ENCODE measurements at regions not wholly inside any gene's neighbourhood (a gene's known extent, or its start where the extent isn't known, plus 50 kb on each side); places are given as distances from the start of the nearest gene placed in this dataset.
"Not testable (repeated sequence)": the region's sequence is repeated elsewhere in the genome, so short reads cannot be mapped to it uniquely, and the experiment has no call there.

- no peaks in the 10 kb centered on the region for H3K4me1 Mint-ChIP-seq (ENCODE audit: low read depth, unreplicated experiment)
- no peak overlapping the region for H3K27ac Mint-ChIP-seq (ENCODE audit: unreplicated experiment)
- peaks cover 73% of the 10 kb centered on the region for H3K27me3 Mint-ChIP-seq (ENCODE audit: unreplicated experiment)
- TF ChIP-seq CTCF (IDR thresholded peaks at IDR 0.05; ENCODE audit: unreplicated experiment) = no peak
- no peaks in the 10 kb centered on the region for H3K9me3 Mint-ChIP-seq (ENCODE audit: low read depth, unreplicated experiment)
- intact Hi-C loops (cut with micrococcal nuclease; ENCODE audit: unreplicated experiment) = no loop called here
- H3K36me3 Mint-ChIP-seq (ENCODE audit: insufficient read depth, unreplicated experiment) = no peaks in the 10 kb centered on the region
- no peak for DNase-seq
- CTCF ChIA-PET = no interaction called here
- BruUV-seq (replicated peaks) = no TSS peak
- H3K4me3 Mint-ChIP-seq (ENCODE audit: low read depth, unreplicated experiment) = no peak overlapping the region
Observed at GRCh38 chr9:99660191-99660636, 161.5 kb upstream of the NR4A3 start.

GRCh38 chr9:99663297-99663696 is 158.4 kb upstream of the NR4A3 start:
- no peak for TF ChIP-seq CTCF (IDR thresholded peaks at IDR 0.05; ENCODE audit: unreplicated experiment)
- Mint-ChIP-seq H3K27ac (ENCODE audit: unreplicated experiment) (no peak overlapping the region), H3K9me3 (ENCODE audit: low read depth, unreplicated experiment) (no peaks in the 10 kb centered on the region), H3K27me3 (ENCODE audit: unreplicated experiment) (peaks cover 51% of the 10 kb centered on the region), H3K4me1 (ENCODE audit: low read depth, unreplicated experiment) (no peaks in the 10 kb centered on the region), H3K4me3 (ENCODE audit: low read depth, unreplicated experiment) (no peak overlapping the region), H3K36me3 (ENCODE audit: insufficient read depth, unreplicated experiment) (no peaks in the 10 kb centered on the region)
- CTCF ChIA-PET = no interaction called here
- no peak for DNase-seq
- intact Hi-C loops (cut with micrococcal nuclease; ENCODE audit: unreplicated experiment) = no loop called here
- BruUV-seq (replicated peaks) = no TSS peak

GRCh38 chr9:99663856-99664255 is 157.8 kb upstream of the NR4A3 start:
- CTCF ChIA-PET = no interaction called here
- Mint-ChIP-seq H3K4me3 (ENCODE audit: low read depth, unreplicated experiment) (no peak overlapping the region), H3K9me3 (ENCODE audit: low read depth, unreplicated experiment) (no peaks in the 10 kb centered on the region), H3K27me3 (ENCODE audit: unreplicated experiment) (peaks cover 45% of the 10 kb centered on the region), H3K27ac (ENCODE audit: unreplicated experiment) (no peak overlapping the region), H3K36me3 (ENCODE audit: insufficient read depth, unreplicated experiment) (no peaks in the 10 kb centered on the region), H3K4me1 (ENCODE audit: low read depth, unreplicated experiment) (no peaks in the 10 kb centered on the region)
- no peak for DNase-seq
- intact Hi-C loops (cut with micrococcal nuclease; ENCODE audit: unreplicated experiment) = no loop called here
- TF ChIP-seq CTCF (IDR thresholded peaks at IDR 0.05; ENCODE audit: unreplicated experiment) = no peak
- BruUV-seq (replicated peaks) = no TSS peak

GRCh38 chr9:99666571-99666970 is 155.1 kb upstream of the NR4A3 start:
- no peak overlapping the region for H3K27ac Mint-ChIP-seq (ENCODE audit: unreplicated experiment)
- H3K36me3 Mint-ChIP-seq (ENCODE audit: insufficient read depth, unreplicated experiment) = no peaks in the 10 kb centered on the region
- no peak for DNase-seq
- TF ChIP-seq CTCF (IDR thresholded peaks at IDR 0.05; ENCODE audit: unreplicated experiment) = no peak
- CTCF ChIA-PET = no interaction called here
- no peak overlapping the region for H3K4me3 Mint-ChIP-seq (ENCODE audit: low read depth, unreplicated experiment)
- no peaks in the 10 kb centered on the region for H3K9me3 Mint-ChIP-seq (ENCODE audit: low read depth, unreplicated experiment)
- H3K4me1 Mint-ChIP-seq (ENCODE audit: low read depth, unreplicated experiment) = no peaks in the 10 kb centered on the region
- peaks cover 55% of the 10 kb centered on the region for H3K27me3 Mint-ChIP-seq (ENCODE audit: unreplicated experiment)
- intact Hi-C loops (cut with micrococcal nuclease; ENCODE audit: unreplicated experiment) = no loop called here
- BruUV-seq (replicated peaks) = no TSS peak

- H3K9me3 Mint-ChIP-seq (ENCODE audit: low read depth, unreplicated experiment); BruUV-seq (replicated peaks); H3K27ac Mint-ChIP-seq (ENCODE audit: unreplicated experiment); CTCF ChIA-PET; DNase-seq; H3K36me3 Mint-ChIP-seq (ENCODE audit: insufficient read depth, unreplicated experiment); intact Hi-C loops (cut with micrococcal nuclease; ENCODE audit: unreplicated experiment); H3K4me3 Mint-ChIP-seq (ENCODE audit: low read depth, unreplicated experiment); H3K4me1 Mint-ChIP-seq (ENCODE audit: low read depth, unreplicated experiment): not testable (repeated sequence)
- H3K27me3 Mint-ChIP-seq (ENCODE audit: unreplicated experiment) = peaks cover 32% of the 10 kb centered on the region
Observed at GRCh38 chr9:99670886-99671285, 150.8 kb upstream of the NR4A3 start.
